ENCODE measurements at regions not wholly inside any gene's neighbourhood (a gene's known extent, or its start where the extent isn't known, plus 50 kb on each side); places are given as distances from the start of the nearest gene placed in this dataset.

GRCh38 chr5:135234666-135235401 is 164.2 kb downstream of the MACROH2A1 start:
- DNase-seq: no peak

- no peak for DNase-seq
These were observed 164.8 kb downstream of the MACROH2A1 start for GRCh38 chr5:135234242-135234641.

- DNase-seq: no peak
These were observed 165.6 kb downstream of the MACROH2A1 start for GRCh38 chr5:135233477-135233876.

GRCh38 chr5:135232958-135233357 is 166.1 kb downstream of the MACROH2A1 start:
- DNase-seq: peak; percentile 18 to 38

GRCh38 chr5:135231289-135231688 is 167.7 kb downstream of the MACROH2A1 start:
- DNase-seq: no peak

- DNase-seq: peak in 1 of 2 donors; percentile 17
These were observed 168.6 kb downstream of the MACROH2A1 start for GRCh38 chr5:135230251-135230925.

GRCh38 chr5:135229679-135230132 is 169.3 kb downstream of the MACROH2A1 start:
- DNase-seq: no peak

GRCh38 chr5:135229122-135229521 is 169.9 kb downstream of the MACROH2A1 start:
- DNase-seq: no peak

- no peak for DNase-seq
These were observed 170.8 kb downstream of the MACROH2A1 start for GRCh38 chr5:135228222-135228621.

GRCh38 chr5:135227064-135228022 is 171.7 kb downstream of the MACROH2A1 start:
- DNase-seq: no peak

GRCh38 chr5:135225856-135226560 is 173.0 kb downstream of the MACROH2A1 start:
- no peak for DNase-seq

- no peak for DNase-seq
These were observed 175.0 kb downstream of the MACROH2A1 start for GRCh38 chr5:135223891-135224625.

- no peak for DNase-seq
These were observed 175.6 kb downstream of the MACROH2A1 start for GRCh38 chr5:135223404-135223803.

- DNase-seq: no peak
These were observed 176.3 kb downstream of the MACROH2A1 start for GRCh38 chr5:135222771-135223170.

- no peak for DNase-seq
These were observed 176.8 kb downstream of the MACROH2A1 start for GRCh38 chr5:135222171-135222681.

- DNase-seq: no peak
These were observed 177.3 kb downstream of the MACROH2A1 start for GRCh38 chr5:135221696-135222095.

- no peak for DNase-seq
These were observed 177.9 kb downstream of the MACROH2A1 start for GRCh38 chr5:135221187-135221473.

GRCh38 chr5:135220394-135221186 is 178.4 kb downstream of the MACROH2A1 start:
- no peak for DNase-seq

- no peak for DNase-seq
These were observed 179.2 kb downstream of the MACROH2A1 start for GRCh38 chr5:135219868-135220267.

GRCh38 chr5:135218790-135219568 is 180.1 kb downstream of the MACROH2A1 start:
- no peak for DNase-seq
